Natural killer cell treated with Interleukin-12 subunit alpha and Interleukin-12 subunit beta and Interleukin-15 and Interleukin-18, amount 100 ng/mL, for 72 hours (primary cell): ENCODE measurements at regions not wholly inside any gene's neighbourhood (a gene's known extent, or its start where the extent isn't known, plus 50 kb on each side); places are given as distances from the start of the nearest gene placed in this dataset.
"Not testable (repeated sequence)": the region's sequence is repeated elsewhere in the genome, so short reads cannot be mapped to it uniquely, and the experiment has no call there.

ENCODE experiments used
- ATAC-seq, 2 donors: fragments of 150-1000 bp; cut with Tn5 transposase in 1 of 2; sonication (Bioruptor Pico), chemical (Tn5 transposase) in 1 of 2; 2 replicates each; pipeline ENCODE4 v1.10.0; 2021
- DNase-seq: peaks from one replicate; pipeline ENCODE4 v3.0.0; 2022; ENCODE audit warnings: low spot score
- H3K27ac Mint-ChIP-seq, 2 donors: 1 replicate in 1 of 2; 2 replicates in 1 of 2; pipeline ENCODE4 v1.8.0; 2022; ENCODE audit warnings: mixed read lengths in 2 of 2, mild to moderate bottlenecking in 1 of 2, moderate library complexity in 1 of 2
- H3K27me3 Mint-ChIP-seq, 2 donors: 1 replicate in 1 of 2; 2 replicates in 1 of 2; pipeline ENCODE4 v1.8.0; 2022; ENCODE audit warnings: mixed read lengths in 2 of 2
- H3K36me3 Mint-ChIP-seq: one replicate; pipeline ENCODE4 v1.8.0; 2022; ENCODE audit warnings: mixed read lengths
- H3K4me1 Mint-ChIP-seq, 2 donors: 1 replicate in 1 of 2; 2 replicates in 1 of 2; pipeline ENCODE4 v1.8.0; 2022; ENCODE audit warnings: low read depth in 2 of 2, mixed read lengths in 2 of 2, mild to moderate bottlenecking in 1 of 2
- H3K4me3 Mint-ChIP-seq: one replicate; pipeline ENCODE4 v1.8.0; 2022; ENCODE audit warnings: mixed read lengths
- H3K9me3 Mint-ChIP-seq: 2 replicates; pipeline ENCODE4 v1.8.0; 2022; ENCODE audit warnings: mixed read lengths

DNA sequence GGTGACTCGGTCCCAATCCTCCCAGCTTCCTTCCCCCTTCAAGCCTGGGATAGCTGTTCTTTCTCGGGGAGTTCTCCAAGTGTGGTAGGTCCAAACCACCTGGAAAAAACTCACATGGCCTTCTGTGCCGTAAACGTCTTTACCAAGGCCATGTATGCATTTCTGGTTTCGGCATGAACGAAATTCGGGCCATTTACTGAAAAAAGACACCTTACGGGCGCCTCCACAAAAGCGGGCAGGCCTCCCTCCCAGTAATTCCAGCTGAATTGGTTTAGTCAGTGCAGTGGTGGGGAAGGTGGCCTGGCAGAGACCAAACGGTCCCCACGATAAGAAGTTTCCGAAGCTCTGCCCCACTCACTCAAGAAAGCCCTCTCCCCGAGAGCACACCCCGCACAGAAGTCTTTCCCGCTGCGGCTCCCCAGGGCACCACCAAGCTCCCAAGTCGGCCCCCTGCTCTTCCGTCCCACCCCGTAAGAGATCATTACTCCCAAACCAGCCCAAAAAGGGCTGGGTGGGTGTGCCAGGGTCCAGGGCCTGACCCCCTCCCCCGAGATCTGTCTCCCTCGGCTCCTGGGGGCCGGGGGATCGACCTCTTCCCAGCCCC is 86.3 kb upstream of the MELK start:
- peaks cover 37 to 51% of the 10 kb centered on the region in 2 donors for H3K4me1 Mint-ChIP-seq
- DNase-seq: no peak

DNA sequence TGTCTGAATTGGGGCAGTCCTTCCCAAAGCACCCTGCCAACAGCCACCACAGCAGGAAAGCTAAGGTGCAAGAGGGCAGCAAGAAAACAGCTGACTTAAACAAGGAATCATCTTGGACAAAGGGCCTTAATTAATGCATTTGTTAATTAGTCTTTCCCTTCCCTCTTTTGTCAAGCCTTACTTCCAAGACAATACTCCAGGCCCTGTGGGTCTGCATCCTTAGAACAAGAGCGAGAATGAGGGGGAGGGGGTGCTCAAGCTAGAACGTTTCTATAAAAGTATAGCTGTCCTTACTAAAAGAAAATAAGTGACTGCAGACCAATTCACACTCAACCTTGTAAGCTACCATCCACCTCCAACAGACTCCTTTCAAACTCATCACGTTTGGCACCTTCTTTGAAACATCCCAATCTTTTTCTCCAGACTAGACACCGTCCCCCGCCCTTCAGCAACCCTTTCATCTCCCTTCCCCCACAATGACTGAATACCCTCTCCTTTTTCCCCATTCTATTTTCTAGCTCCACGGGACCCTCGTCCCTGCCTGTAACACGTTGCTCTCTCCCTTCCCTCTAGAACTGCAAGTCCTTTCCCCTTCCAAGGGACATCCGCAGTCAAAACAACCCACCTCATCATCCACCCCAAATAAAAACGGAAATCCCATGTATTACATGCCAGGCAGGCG is 85.7 kb upstream of the RNF38 start:
- ATAC-seq: no peak
- peak overlapping the region; percentile 84 for H3K4me3 Mint-ChIP-seq
- H3K36me3 Mint-ChIP-seq: no peaks in the 10 kb centered on the region
- DNase-seq: no peak
- no peaks in the 10 kb centered on the region for H3K9me3 Mint-ChIP-seq
- H3K27me3 Mint-ChIP-seq: no peaks in the 10 kb centered on the region
- H3K27ac Mint-ChIP-seq: peak overlapping the region; percentile 52 to 71
- peaks cover 38 to 51% of the 10 kb centered on the region in 2 donors for H3K4me1 Mint-ChIP-seq

More for the DNA sequence above, 86.3 kb upstream of the MELK start:
- Mint-ChIP-seq H3K27me3 (no peaks in the 10 kb centered on the region), H3K36me3 (no peaks in the 10 kb centered on the region), H3K27ac (peak overlapping the region; percentile 52 to 71), H3K4me3 (peak overlapping the region; percentile 84), H3K9me3 (no peaks in the 10 kb centered on the region)
- ATAC-seq: no peak

DNA sequence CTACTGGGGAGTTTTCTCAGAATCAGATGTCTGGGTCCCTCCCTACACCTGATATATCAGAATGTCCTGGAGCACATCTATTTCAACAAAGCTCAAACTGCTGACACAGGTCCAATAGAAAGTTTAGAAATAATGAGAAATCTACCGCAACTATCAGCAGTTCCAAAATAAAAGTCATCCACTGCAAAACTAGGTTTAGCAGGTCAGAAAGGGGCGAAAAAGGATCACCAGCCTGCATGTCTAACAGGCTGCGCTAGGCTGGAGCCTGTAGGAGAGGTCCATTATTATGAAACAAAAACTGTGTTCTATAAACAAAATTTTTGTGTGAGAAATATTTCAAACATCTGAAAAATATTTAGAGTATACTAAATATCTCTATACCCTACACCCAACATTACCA is 84.1 kb upstream of the RNF38 start:
- Mint-ChIP-seq H3K9me3 (no peaks in the 10 kb centered on the region), H3K36me3 (no peaks in the 10 kb centered on the region), H3K27ac (no peak overlapping the region), H3K27me3 (no peaks in the 10 kb centered on the region), H3K4me1 (peaks cover 38 to 44% of the 10 kb centered on the region in 2 donors), H3K4me3 (no peak overlapping the region)
- DNase-seq (no peak), ATAC-seq (no peak)

DNA sequence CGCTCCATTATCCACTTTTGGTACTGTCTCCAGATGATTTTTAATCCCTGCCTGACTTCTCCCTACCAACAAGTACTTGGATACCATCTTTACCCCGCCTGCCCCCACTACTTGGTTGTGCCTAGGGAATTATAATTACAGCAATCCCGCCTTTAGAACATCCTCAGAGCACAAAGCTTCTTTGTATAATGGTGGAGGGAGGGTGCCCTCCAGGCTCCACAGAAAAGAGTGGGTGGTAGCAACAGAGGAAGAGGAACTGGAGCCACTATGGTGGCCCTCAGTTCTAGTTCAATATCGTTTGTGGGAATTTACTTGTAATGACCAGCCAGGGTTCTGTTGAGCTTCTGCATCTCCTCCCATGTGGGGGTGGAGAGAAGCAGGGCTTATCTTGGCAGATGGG is 79.0 kb upstream of the RNF38 start:
- Mint-ChIP-seq H3K4me1 (peaks cover 9 to 16% of the 10 kb centered on the region in 2 donors), H3K36me3 (no peaks in the 10 kb centered on the region), H3K4me3 (no peak overlapping the region), H3K27ac (no peak overlapping the region), H3K9me3 (no peaks in the 10 kb centered on the region), H3K27me3 (no peaks in the 10 kb centered on the region)
- DNase-seq (no peak), ATAC-seq (no peak)

DNA sequence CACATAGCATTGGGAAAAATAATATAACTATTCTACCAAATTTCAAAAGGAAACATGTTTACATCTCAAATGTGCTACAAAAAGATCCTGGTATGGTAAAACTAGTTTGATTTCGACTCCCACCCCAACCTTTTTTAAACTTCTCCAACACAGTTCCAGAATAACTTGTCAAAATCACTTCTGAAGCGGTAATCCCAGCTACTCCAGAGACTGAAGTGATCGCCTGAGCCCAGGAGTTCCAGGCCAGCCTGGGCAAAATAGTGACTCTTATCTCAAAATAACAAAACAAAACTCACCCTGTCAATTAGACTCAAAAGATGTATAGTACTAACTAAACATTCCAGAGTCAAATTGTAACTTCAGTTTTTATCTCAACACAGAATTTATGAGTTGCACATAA is 71.3 kb upstream of the RNF38 start:
- no peaks in the 10 kb centered on the region for H3K36me3 Mint-ChIP-seq
- H3K4me1 Mint-ChIP-seq: peaks cover 18 to 25% of the 10 kb centered on the region in 2 donors
- peak overlapping the region; percentile 91 for H3K4me3 Mint-ChIP-seq
- no peaks in the 10 kb centered on the region for H3K27me3 Mint-ChIP-seq
- H3K27ac Mint-ChIP-seq: peak overlapping the region; percentile 89 to 91
- ATAC-seq: no peak
- no peaks in the 10 kb centered on the region for H3K9me3 Mint-ChIP-seq
- no peak for DNase-seq

DNA sequence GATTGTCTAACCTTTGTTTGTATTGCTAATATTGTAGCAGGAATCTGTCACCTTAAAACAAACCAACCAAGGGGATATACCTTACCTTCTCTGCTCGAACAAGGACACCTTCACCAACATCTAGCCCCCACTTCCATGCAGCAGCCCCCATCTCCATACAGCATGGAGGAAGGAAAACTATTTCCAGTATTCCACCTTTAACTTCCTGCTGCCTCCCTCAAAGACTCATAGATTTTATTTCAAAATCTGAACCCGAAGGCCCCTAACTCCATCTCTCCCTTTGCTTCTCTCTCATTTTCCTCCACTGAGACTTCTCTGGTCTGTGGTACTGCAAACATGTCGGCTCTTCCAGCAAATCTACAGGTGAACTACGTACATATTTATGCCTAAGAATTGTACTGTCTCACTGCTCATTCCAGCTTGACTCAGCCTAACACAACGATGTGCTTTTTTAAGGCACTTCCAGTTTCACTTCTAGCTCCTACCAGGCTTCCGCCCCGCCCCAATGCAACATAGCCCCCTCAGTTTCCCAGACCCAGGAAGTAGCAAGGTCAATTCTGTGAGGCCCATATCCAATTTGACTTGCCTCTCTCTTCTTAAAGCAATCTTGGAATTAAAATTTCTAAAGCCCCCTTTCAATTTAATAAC is 70.7 kb upstream of the RNF38 start:
- H3K9me3 Mint-ChIP-seq: no peaks in the 10 kb centered on the region

DNA sequence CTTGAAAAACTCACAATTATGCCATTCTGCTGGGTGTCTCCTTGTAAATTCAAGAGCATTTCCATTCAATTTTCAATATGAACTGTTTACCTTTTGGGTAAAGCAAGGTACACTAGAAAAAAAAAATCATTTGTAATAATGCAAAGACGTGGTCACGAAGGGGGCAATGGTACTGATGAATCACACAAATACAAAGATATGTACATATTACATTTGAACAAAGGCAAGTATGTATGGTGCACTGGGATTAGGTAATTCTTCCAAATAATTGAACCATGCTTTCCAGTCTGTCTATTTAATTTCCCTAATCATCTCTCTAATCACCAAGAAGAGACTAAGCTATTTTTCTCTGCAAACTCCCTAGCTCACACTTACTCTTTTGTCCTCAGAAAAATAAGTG is 63.4 kb upstream of the RNF38 start:
- H3K27ac Mint-ChIP-seq: peak overlapping the region; percentile 29 to 40
- H3K27me3 Mint-ChIP-seq: no peaks in the 10 kb centered on the region
- no peak for ATAC-seq
- H3K9me3 Mint-ChIP-seq: no peaks in the 10 kb centered on the region
- peaks cover 31 to 38% of the 10 kb centered on the region in 2 donors for H3K4me1 Mint-ChIP-seq
- DNase-seq: no peak
- H3K36me3 Mint-ChIP-seq: no peaks in the 10 kb centered on the region
- H3K4me3 Mint-ChIP-seq: no peak overlapping the region

More for the DNA sequence above, 70.7 kb upstream of the RNF38 start:
- Mint-ChIP-seq H3K4me3 (peak overlapping the region; percentile 91), H3K27me3 (no peaks in the 10 kb centered on the region), H3K4me1 (peaks cover 18 to 25% of the 10 kb centered on the region in 2 donors), H3K27ac (peak overlapping the region; percentile 89 to 91), H3K36me3 (no peaks in the 10 kb centered on the region)
- peak; percentile 97 for ATAC-seq
- DNase-seq: peak; percentile 75

DNA sequence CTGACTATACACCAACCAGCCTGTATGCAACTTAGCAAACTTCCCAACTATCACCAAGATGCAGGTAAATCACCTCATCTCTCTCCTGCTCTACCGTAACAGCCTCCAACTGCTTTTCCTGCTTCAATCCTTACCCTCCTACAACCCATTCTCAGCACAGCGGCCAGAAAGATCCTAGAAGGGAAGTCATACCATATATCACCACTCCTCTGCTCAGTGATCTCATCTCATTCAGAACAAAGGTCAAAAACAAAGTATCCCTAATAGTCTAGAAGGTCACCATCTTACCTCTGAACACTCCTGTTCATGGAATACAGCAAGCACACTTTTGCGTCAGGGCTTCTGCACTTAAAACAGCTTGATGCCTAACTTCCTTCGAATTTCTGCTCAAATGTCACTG is 62.2 kb upstream of the RNF38 start:
- Mint-ChIP-seq H3K27ac (no peak overlapping the region), H3K36me3 (no peaks in the 10 kb centered on the region), H3K4me1 (peaks cover 34 to 45% of the 10 kb centered on the region in 2 donors), H3K27me3 (no peaks in the 10 kb centered on the region), H3K4me3 (no peak overlapping the region), H3K9me3 (no peaks in the 10 kb centered on the region)
- no peak for DNase-seq
- ATAC-seq: no peak

DNA sequence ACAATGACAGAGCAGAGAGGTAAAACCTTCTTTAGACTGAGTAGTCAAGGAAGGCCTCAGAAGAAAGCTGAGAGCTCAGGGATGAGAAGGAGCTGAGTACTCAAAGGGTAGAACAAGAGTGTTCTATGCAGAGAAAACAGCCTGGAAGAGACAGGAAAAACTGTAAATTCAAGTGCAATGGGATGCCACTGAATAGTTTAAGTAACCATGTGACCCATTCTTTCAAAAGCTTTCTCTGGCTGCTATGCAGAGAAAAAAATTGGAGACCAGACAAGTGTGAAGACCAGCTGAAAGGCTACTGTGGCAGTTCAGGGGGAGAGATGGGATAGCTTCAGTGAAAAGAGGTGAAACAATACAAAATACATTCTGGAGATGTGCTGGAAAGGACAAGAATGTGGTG is 61.3 kb upstream of the RNF38 start:
- Mint-ChIP-seq H3K27me3 (no peaks in the 10 kb centered on the region), H3K9me3 (no peaks in the 10 kb centered on the region), H3K36me3 (no peaks in the 10 kb centered on the region), H3K4me1 (peaks cover 38 to 55% of the 10 kb centered on the region in 2 donors), H3K4me3 (no peak overlapping the region), H3K27ac (no peak overlapping the region)
- DNase-seq (no peak), ATAC-seq (no peak)

DNA sequence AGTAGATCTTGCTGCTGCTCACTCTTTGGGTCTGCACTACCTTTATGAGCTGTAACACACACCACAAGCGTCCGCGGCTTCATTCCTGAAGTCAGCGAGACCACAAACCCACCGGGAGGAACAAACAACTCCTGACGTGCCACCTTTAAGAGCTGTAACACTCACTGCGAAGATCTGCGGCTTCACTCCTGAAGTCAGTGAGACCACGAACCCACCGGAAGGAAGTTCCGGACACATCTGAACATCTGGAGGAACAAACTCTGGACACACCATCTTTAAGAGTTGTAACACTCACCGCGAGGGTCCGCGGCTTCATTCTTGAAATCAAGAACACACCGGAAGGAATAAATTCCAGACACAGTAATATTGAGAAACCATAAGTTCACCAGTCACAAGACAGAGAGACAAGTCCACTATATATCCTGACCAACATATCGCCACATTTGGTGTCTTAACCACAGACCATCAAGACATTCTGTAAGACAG is 58.4 kb upstream of the RNF38 start:
- H3K9me3 Mint-ChIP-seq, H3K27me3 Mint-ChIP-seq, H3K36me3 Mint-ChIP-seq: not testable (repeated sequence)
- DNase-seq: peak; percentile 88
- peak; percentile 91 for ATAC-seq
- Mint-ChIP-seq H3K4me3 (peak overlapping the region; percentile 67), H3K4me1 (peaks cover 34 to 54% of the 10 kb centered on the region in 2 donors), H3K27ac (peak overlapping the region; percentile 73 to 85)

DNA sequence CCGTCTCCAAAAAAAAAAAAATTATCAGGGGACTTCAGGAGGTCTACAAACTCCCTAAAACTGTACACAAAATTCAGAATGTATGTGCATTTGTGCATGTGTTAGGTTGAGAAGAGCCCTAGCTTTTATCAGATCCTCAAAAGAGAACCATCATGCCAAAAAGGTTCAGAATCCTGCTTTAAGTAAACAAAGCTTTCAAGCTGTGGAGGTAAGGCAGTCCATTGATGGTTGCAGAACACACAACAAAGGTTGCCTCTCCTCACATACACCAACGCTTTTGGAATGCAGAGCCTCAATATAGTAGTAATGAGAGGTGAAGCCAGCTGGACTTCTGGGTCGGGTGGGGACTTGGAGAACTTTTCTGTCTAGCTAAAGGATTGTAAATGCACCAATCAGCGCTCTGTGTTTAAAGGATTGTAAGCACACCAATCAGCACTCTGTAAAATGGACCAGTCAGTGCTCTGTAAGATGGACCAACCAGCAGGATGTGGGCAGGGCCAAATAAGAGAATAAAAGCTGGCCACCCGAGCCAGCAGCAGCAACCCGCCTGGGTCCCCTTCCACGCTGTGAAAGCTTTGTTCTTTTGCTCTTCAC is 57.9 kb upstream of the RNF38 start:
- H3K4me1 Mint-ChIP-seq: peaks cover 30 to 49% of the 10 kb centered on the region in 2 donors
- no peaks in the 10 kb centered on the region for H3K9me3 Mint-ChIP-seq
- ATAC-seq (no peak), DNase-seq (no peak)
- H3K27me3 Mint-ChIP-seq: no peaks in the 10 kb centered on the region
- H3K4me3 Mint-ChIP-seq: peak overlapping the region; percentile 67
- no peaks in the 10 kb centered on the region for H3K36me3 Mint-ChIP-seq
- H3K27ac Mint-ChIP-seq: peak overlapping the region; percentile 73 to 85

DNA sequence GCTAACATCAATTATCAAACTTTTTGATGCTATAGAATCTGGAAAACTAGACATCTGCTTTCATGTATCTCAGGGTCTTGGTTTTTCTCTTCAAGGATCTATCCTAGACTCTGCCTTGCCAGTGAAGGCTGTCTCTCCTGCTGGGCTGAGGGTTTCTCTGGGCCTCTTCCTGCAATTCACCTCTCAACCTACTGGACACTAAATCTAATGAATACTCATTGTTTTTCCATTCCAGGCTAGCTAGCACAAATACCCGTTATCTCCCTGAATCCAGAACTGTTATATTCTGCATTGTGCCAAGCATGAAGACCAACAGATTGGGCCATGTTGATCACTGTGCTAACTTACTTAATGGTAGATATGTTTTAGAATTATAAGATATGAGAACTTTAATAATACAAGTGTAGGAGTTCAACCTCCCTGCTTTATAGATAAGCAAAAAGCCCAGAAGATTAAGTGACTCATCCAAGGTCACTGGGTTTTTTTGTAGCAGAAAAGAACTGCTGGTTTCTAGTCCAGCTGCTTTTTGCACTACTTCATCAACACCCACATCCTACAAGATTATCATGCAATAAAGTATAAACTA is 56.5 kb upstream of the RNF38 start:
- no peaks in the 10 kb centered on the region for H3K27me3 Mint-ChIP-seq
- ATAC-seq (no peak), DNase-seq (no peak)
- H3K36me3 Mint-ChIP-seq: no peaks in the 10 kb centered on the region
- peak overlapping the region; percentile 67 for H3K4me3 Mint-ChIP-seq
- no peaks in the 10 kb centered on the region for H3K9me3 Mint-ChIP-seq
- H3K4me1 Mint-ChIP-seq: peaks cover 26 to 46% of the 10 kb centered on the region in 2 donors
- peak overlapping the region in 1 of 2 donors; percentile 52 for H3K27ac Mint-ChIP-seq

DNA sequence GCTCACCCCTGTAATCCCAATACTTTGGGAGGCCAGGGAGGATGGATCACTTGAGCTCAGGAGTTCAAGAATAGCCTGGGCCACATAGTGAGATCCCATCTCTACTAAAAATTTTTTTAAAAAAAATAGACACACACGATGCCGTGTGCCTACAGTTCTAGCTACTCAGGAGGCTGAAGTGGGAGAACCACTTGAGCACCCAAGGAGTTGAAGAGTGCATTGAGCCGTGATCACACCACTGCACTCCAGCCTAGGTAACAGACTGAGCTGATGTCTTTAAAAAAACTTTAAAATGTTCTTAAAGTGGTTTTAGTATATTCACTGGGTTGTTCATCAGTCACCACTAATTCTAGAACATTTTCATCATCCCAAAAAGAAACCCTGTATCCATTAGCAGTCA is 51.9 kb upstream of the RNF38 start:
- no peak for DNase-seq
- Mint-ChIP-seq H3K9me3 (no peaks in the 10 kb centered on the region), H3K4me3 (no peak overlapping the region), H3K36me3 (no peaks in the 10 kb centered on the region), H3K27me3 (no peaks in the 10 kb centered on the region), H3K27ac (peak overlapping the region in 1 of 2 donors; percentile 77), H3K4me1 (peaks cover 7 to 17% of the 10 kb centered on the region in 2 donors)
- ATAC-seq: no peak
